ENCODE measurements at regions not wholly inside any gene's neighbourhood (a gene's known extent, or its start where the extent isn't known, plus 50 kb on each side); places are given as distances from the start of the nearest gene placed in this dataset.
"Not testable (repeated sequence)": the region's sequence is repeated elsewhere in the genome, so short reads cannot be mapped to it uniquely, and the experiment has no call there.

DNA sequence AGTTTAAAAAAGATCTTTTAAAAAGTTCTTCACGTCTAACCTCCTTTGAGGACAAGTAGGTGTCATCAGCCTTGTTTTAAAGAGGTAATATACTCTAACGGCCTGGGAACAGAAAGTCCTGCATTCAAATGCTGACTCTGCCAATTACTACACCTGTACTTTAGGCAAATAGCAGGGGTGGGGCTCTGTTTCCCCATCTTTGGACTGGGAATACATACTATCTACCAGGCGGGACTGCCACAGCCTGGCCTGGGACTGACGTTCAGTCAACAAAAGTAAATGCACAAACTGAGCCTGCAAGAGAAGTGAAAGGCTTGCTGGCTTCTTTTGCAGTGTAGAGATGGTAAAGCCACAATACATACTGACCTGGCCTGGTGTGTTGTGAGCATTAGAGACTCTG is 107.6 kb upstream of the SPATA12 start:
- H3K27ac ChIP-seq: no peak overlapping the region
- CTCF ChIA-PET: no interaction called here
- H3K79me2 ChIP-seq (ENCODE audit: low read depth): no peaks in the 10 kb centered on the region
- H3K9me3 ChIP-seq (ENCODE audit: insufficient read depth, low read depth): no peaks in the 10 kb centered on the region
- no peaks in the 10 kb centered on the region for H3K27me3 ChIP-seq (ENCODE audit: insufficient read depth, low read depth)
- no peak overlapping the region for H2AFZ ChIP-seq
- TF ChIP-seq, protein P1, sequence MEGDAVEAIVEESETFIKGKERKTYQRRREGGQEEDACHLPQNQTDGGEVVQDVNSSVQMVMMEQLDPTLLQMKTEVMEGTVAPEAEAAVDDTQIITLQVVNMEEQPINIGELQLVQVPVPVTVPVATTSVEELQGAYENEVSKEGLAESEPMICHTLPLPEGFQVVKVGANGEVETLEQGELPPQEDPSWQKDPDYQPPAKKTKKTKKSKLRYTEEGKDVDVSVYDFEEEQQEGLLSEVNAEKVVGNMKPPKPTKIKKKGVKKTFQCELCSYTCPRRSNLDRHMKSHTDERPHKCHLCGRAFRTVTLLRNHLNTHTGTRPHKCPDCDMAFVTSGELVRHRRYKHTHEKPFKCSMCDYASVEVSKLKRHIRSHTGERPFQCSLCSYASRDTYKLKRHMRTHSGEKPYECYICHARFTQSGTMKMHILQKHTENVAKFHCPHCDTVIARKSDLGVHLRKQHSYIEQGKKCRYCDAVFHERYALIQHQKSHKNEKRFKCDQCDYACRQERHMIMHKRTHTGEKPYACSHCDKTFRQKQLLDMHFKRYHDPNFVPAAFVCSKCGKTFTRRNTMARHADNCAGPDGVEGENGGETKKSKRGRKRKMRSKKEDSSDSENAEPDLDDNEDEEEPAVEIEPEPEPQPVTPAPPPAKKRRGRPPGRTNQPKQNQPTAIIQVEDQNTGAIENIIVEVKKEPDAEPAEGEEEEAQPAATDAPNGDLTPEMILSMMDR (conservative IDR thresholded peaks at IDR 0.05): no peak
- no peak for TF ChIP-seq EZH2 (IDR thresholded peaks at IDR 0.05; ENCODE audit: low read depth)
- H3K36me3 ChIP-seq (ENCODE audit: low read depth): no peaks in the 10 kb centered on the region
- POLR2A ChIA-PET (ENCODE audit: unreplicated experiment): no interaction called here
- no TSS peak for BruUV-seq (replicated peaks)
- no peak overlapping the region for H3K4me2 ChIP-seq
- H3K4me1 ChIP-seq (replicated peaks; ENCODE audit: insufficient read depth): no peaks in the 10 kb centered on the region
- intact Hi-C loops (cut with micrococcal nuclease; ENCODE audit: unreplicated experiment): no loop called here
- no peak overlapping the region for H3K4me3 ChIP-seq
- H4K20me1 ChIP-seq (ENCODE audit: insufficient read depth): no peaks in the 10 kb centered on the region
- no peak for DNase-seq
- no peaks in the 10 kb centered on the region for H3F3A ChIP-seq (ENCODE audit: insufficient read depth, low read depth)
- H3K9me2 ChIP-seq (ENCODE audit: insufficient read depth): no peaks in the 10 kb centered on the region

DNA sequence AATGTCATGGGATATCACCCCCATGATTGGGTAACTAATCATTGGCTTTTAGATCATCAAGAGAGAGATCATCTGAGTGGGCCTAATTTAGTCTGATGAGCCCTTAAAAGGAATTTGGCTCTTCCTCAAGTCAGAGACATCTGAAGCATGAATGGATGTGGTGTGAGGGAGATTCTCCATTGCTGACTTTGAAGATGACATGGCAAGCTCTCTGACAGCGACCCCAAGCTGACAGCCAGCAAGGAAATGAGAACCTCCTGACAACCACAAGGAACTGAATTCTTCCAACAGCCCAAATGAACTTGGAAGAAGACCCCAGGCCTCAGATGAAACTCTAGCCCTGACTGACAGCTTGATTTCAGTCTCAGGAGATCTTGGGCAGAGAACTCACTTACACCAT is 108.4 kb upstream of the SPATA12 start:
- no peaks in the 10 kb centered on the region for H3K79me2 ChIP-seq (ENCODE audit: low read depth)
- H3K4me1 ChIP-seq (replicated peaks; ENCODE audit: insufficient read depth): no peaks in the 10 kb centered on the region

DNA sequence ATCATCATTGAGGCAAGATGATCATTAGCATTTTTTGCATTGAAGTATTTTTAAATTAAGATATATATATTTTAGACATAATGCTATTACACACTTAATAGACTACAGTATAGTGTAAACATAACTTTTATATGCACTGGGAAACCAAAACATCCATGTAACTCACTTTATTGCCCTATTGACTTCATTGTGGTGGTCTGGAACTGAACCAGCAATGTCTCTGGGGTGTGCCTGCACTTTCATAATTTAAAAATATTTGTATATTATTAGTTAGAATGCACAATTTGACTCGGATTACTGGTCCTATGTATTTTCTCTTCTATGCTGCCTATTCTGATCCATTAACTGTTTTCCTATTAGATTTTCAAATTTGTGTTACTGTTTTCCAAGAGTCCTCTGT is 109.1 kb upstream of the SPATA12 start:
- Histone ChIP-seq H3K36me3 (ENCODE audit: low read depth) (no peaks in the 10 kb centered on the region), H3K4me2 (no peak overlapping the region), H4K20me1 (ENCODE audit: insufficient read depth) (no peaks in the 10 kb centered on the region), H3F3A (ENCODE audit: insufficient read depth, low read depth) (no peaks in the 10 kb centered on the region), H3K79me2 (ENCODE audit: low read depth) (no peaks in the 10 kb centered on the region), H3K4me3 (no peak overlapping the region), H2AFZ (no peak overlapping the region), H3K9me2 (ENCODE audit: insufficient read depth) (no peaks in the 10 kb centered on the region), H3K27ac (no peak overlapping the region), H3K27me3 (ENCODE audit: insufficient read depth, low read depth) (no peaks in the 10 kb centered on the region), H3K4me1 (replicated peaks; ENCODE audit: insufficient read depth) (no peaks in the 10 kb centered on the region), H3K9me3 (ENCODE audit: insufficient read depth, low read depth) (no peaks in the 10 kb centered on the region)
- BruUV-seq (replicated peaks): no TSS peak
- ChIA-PET CTCF (no interaction called here), POLR2A (ENCODE audit: unreplicated experiment) (no interaction called here)
- intact Hi-C loops (cut with micrococcal nuclease; ENCODE audit: unreplicated experiment): no loop called here
- DNase-seq: no peak
- no peak for TF ChIP-seq EZH2 (IDR thresholded peaks at IDR 0.05; ENCODE audit: low read depth)
- TF ChIP-seq, protein P1 (conservative IDR thresholded peaks at IDR 0.05): no peak

More for the DNA sequence above, 108.4 kb upstream of the SPATA12 start:
- POLR2A ChIA-PET (ENCODE audit: unreplicated experiment): no interaction called here
- Histone ChIP-seq H3K27me3 (ENCODE audit: insufficient read depth, low read depth) (no peaks in the 10 kb centered on the region), H3K4me3 (no peak overlapping the region), H2AFZ (no peak overlapping the region), H3K36me3 (ENCODE audit: low read depth) (no peaks in the 10 kb centered on the region), H3K9me2 (ENCODE audit: insufficient read depth) (no peaks in the 10 kb centered on the region), H3K27ac (no peak overlapping the region), H3K4me2 (no peak overlapping the region), H4K20me1 (ENCODE audit: insufficient read depth) (no peaks in the 10 kb centered on the region), H3F3A (ENCODE audit: insufficient read depth, low read depth) (no peaks in the 10 kb centered on the region), H3K9me3 (ENCODE audit: insufficient read depth, low read depth) (no peaks in the 10 kb centered on the region)
- no TSS peak for BruUV-seq (replicated peaks)
- no peak for TF ChIP-seq EZH2 (IDR thresholded peaks at IDR 0.05; ENCODE audit: low read depth)
- TF ChIP-seq, protein P1 (conservative IDR thresholded peaks at IDR 0.05): no peak
- DNase-seq: no peak
- CTCF ChIA-PET: no interaction called here
- intact Hi-C loops (cut with micrococcal nuclease; ENCODE audit: unreplicated experiment): no loop called here

DNA sequence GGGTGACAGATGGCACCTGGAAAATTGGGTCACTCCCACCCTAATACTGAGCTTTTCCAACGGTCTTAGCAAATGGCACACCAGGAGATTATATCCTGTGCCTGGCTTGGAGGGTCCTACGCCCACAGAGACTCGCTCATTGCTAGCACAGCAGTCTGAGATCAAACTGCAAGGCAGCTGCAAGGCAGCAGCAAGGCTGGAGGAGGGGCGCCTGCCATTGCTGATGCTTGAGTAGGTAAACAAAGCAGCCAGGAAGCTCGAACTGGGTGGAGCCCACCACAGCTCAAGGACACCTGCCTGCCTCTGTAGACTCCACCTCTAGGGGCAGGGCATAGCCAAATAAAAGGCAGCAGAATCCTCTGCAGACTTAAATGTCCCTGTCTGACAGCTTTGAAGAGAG is 115.1 kb upstream of the SPATA12 start:
- H3K27me3 ChIP-seq (ENCODE audit: insufficient read depth, low read depth); BruUV-seq (replicated peaks); H3K4me2 ChIP-seq; H3K4me1 ChIP-seq (replicated peaks; ENCODE audit: insufficient read depth); H2AFZ ChIP-seq; H4K20me1 ChIP-seq (ENCODE audit: insufficient read depth); H3K79me2 ChIP-seq (ENCODE audit: low read depth); H3K9me3 ChIP-seq (ENCODE audit: insufficient read depth, low read depth); H3K36me3 ChIP-seq (ENCODE audit: low read depth); H3K4me3 ChIP-seq; H3K9me2 ChIP-seq (ENCODE audit: insufficient read depth); H3F3A ChIP-seq (ENCODE audit: insufficient read depth, low read depth); POLR2A ChIA-PET (ENCODE audit: unreplicated experiment); DNase-seq; intact Hi-C loops (cut with micrococcal nuclease; ENCODE audit: unreplicated experiment); H3K27ac ChIP-seq: not testable (repeated sequence)
- CTCF ChIA-PET: interaction anchor here (0.6 kb wide), 1 partner anchor 12 kb away, joined by 5 read pairs; no protein-coding TSS in a partner anchor
